Endodermal cell (in vitro differentiated cells): ENCODE measurements at regions not wholly inside any gene's neighbourhood (a gene's known extent, or its start where the extent isn't known, plus 50 kb on each side); places are given as distances from the start of the nearest gene placed in this dataset.
A peak's percentile ranks its signal among the peaks of the same experiment; 100 is the strongest.

Experiments
- DNase-seq: peaks from one replicate; pipeline ENCODE4 v3.0.0-alpha.2; 2017
- H3K27ac ChIP-seq: 2 replicates; pipeline ENCODE4 v1.5.1; 2013; ENCODE audit warnings: mild to moderate bottlenecking, low read depth, low read length, moderate library complexity
- H3K27me3 ChIP-seq: 2 replicates; pipeline ENCODE4 v1.6.1; 2013; ENCODE audit warnings: mild to moderate bottlenecking, low read length, moderate library complexity; ENCODE audit not compliant: insufficient read depth, control insufficient read depth, poor library complexity, severe bottlenecking
- H3K36me3 ChIP-seq: 2 replicates; pipeline ENCODE4 v1.7.0; 2013; ENCODE audit warnings: mild to moderate bottlenecking, low read length, moderate library complexity; ENCODE audit not compliant: control insufficient read depth, insufficient read depth
- H3K4me1 ChIP-seq: one replicate; pipeline ENCODE4 v1.7.0; 2013; ENCODE audit warnings: low read length; ENCODE audit not compliant: control insufficient read depth, insufficient read depth
- H3K4me3 ChIP-seq: 2 replicates; pipeline ENCODE4 v1.5.1; 2013; ENCODE audit warnings: mild to moderate bottlenecking, low read length, moderate library complexity
- H3K9ac ChIP-seq: 2 replicates; pipeline ENCODE4 v1.6.1; 2013; ENCODE audit warnings: mild to moderate bottlenecking, low read length, moderate library complexity; ENCODE audit not compliant: poor library complexity, severe bottlenecking; ENCODE audit errors: extremely low read depth
- H3K9me3 ChIP-seq: 2 replicates; pipeline ENCODE4 v1.6.1; 2013; ENCODE audit warnings: mild to moderate bottlenecking, low read length, moderate library complexity; ENCODE audit not compliant: control insufficient read depth
- H3K27ac Mint-ChIP-seq: 2 replicates; pipeline ENCODE4 v1.8.0; 2020; ENCODE audit warnings: mixed read lengths
- H3K27me3 Mint-ChIP-seq: 2 replicates; pipeline ENCODE4 v1.8.0; 2021; ENCODE audit warnings: mild to moderate bottlenecking, mixed read lengths; ENCODE audit not compliant: insufficient read depth
- H3K36me3 Mint-ChIP-seq: 2 replicates; pipeline ENCODE4 v1.8.0; 2020; ENCODE audit warnings: low read depth, mixed read lengths
- H3K4me1 Mint-ChIP-seq: 2 replicates; pipeline ENCODE4 v1.8.0; 2020; ENCODE audit warnings: mixed read lengths
- H3K4me3 Mint-ChIP-seq: 2 replicates; pipeline ENCODE4 v1.8.0; 2020; ENCODE audit warnings: mild to moderate bottlenecking, moderate library complexity, mixed read lengths
- H3K9me3 Mint-ChIP-seq: 2 replicates; pipeline ENCODE4 v1.8.0; 2020; ENCODE audit warnings: mild to moderate bottlenecking, mixed read lengths
- WGBS, 2 experiments: methylation state at CpG; one replicate each; pipeline versions ENCODE4 v1.1.5 to v1.1.7; 2013; ENCODE audit warnings: missing lambda C conversion rate in 2 of 2, mixed read lengths in 1 of 2; ENCODE audit not compliant: insufficient coverage in 1 of 2, insufficient read length in 1 of 2; 5-methylcytosine and 5-hydroxymethylcytosine counted together
- TF ChIP-seq, protein P1 (sequence below): fragments of 200-600 bp; sonication (generic); conservative IDR thresholded peaks from 2 replicates; pipeline ENCODE4 v1.5.0; 2021; ENCODE audit warnings: antibody characterized with exemption, mild to moderate bottlenecking

- no peaks in the 10 kb centered on the region for H3K36me3 ChIP-seq
- H3K9me3 ChIP-seq: peaks cover 38% of the 10 kb centered on the region
- no peak overlapping the region for H3K27ac ChIP-seq
- Mint-ChIP-seq H3K4me1 (peaks cover 31% of the 10 kb centered on the region), H3K9me3 (peaks cover 32% of the 10 kb centered on the region), H3K27me3 (no peaks in the 10 kb centered on the region), H3K4me3 (no peak overlapping the region), H3K36me3 (peaks cover 3% of the 10 kb centered on the region), H3K27ac (no peak overlapping the region)
- no peak overlapping the region for H3K9ac ChIP-seq
- DNase-seq: no peak
- peaks cover 19% of the 10 kb centered on the region for H3K4me1 ChIP-seq
- no peaks in the 10 kb centered on the region for H3K27me3 ChIP-seq
- H3K4me3 ChIP-seq: no peak overlapping the region
- 95 to 97% methylated on average over 5 to 6 of the region's 6 CpGs for WGBS, 2 experiments
- TF ChIP-seq, protein P1, sequence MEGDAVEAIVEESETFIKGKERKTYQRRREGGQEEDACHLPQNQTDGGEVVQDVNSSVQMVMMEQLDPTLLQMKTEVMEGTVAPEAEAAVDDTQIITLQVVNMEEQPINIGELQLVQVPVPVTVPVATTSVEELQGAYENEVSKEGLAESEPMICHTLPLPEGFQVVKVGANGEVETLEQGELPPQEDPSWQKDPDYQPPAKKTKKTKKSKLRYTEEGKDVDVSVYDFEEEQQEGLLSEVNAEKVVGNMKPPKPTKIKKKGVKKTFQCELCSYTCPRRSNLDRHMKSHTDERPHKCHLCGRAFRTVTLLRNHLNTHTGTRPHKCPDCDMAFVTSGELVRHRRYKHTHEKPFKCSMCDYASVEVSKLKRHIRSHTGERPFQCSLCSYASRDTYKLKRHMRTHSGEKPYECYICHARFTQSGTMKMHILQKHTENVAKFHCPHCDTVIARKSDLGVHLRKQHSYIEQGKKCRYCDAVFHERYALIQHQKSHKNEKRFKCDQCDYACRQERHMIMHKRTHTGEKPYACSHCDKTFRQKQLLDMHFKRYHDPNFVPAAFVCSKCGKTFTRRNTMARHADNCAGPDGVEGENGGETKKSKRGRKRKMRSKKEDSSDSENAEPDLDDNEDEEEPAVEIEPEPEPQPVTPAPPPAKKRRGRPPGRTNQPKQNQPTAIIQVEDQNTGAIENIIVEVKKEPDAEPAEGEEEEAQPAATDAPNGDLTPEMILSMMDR: no peak
Measured at GRCh38 chr5:56616454-56617160, 198.7 kb upstream of the MAP3K1 start.

- TF ChIP-seq, protein P1: no peak
- peaks cover 38% of the 10 kb centered on the region for H3K9me3 ChIP-seq
- peak overlapping the region; percentile 62 for H3K27ac Mint-ChIP-seq
- no peak for DNase-seq
- peaks cover 19% of the 10 kb centered on the region for H3K4me1 ChIP-seq
- 69 to 71% methylated on average over 1 to 6 of the region's 6 CpGs for WGBS, 2 experiments
- H3K9me3 Mint-ChIP-seq: peaks cover 38% of the 10 kb centered on the region
- H3K27me3 Mint-ChIP-seq: no peaks in the 10 kb centered on the region
- H3K27me3 ChIP-seq: no peaks in the 10 kb centered on the region
- no peaks in the 10 kb centered on the region for H3K36me3 ChIP-seq
- no peak overlapping the region for H3K4me3 ChIP-seq
- peaks cover 5% of the 10 kb centered on the region for H3K36me3 Mint-ChIP-seq
- peak overlapping the region; percentile 13 for H3K4me3 Mint-ChIP-seq
- H3K4me1 Mint-ChIP-seq: peaks cover 33% of the 10 kb centered on the region
- H3K9ac ChIP-seq: no peak overlapping the region
- H3K27ac ChIP-seq: no peak overlapping the region
Measured at GRCh38 chr5:56615361-56616153, 199.8 kb upstream of the MAP3K1 start.

DNA sequence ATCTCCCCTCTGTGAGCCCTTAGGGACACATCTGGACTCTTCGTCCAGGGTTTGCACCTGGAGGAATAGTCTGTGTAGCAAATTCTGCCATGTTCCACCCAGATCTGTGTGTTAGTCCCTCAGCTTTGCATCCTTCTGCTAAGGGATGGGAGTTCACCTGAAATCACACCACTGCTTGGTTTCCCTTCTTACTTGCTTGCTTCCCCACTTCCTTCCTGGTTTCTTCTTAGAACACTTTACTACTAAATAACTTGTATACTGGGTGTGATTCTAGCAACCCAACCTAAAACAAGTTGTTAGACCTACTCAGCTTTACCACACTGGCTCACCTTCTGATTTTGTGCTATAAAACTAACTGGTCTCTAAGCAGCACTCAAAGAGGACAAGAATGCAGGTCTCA is 202.6 kb upstream of the MAP3K1 start:
- H3K4me1 Mint-ChIP-seq: peaks cover 51% of the 10 kb centered on the region
- Histone ChIP-seq H3K27me3 (no peaks in the 10 kb centered on the region), H3K9ac (no peak overlapping the region), H3K4me1 (peaks cover 25% of the 10 kb centered on the region), H3K36me3 (no peaks in the 10 kb centered on the region), H3K4me3 (no peak overlapping the region), H3K27ac (no peak overlapping the region), H3K9me3 (peaks cover 24% of the 10 kb centered on the region)
- peaks cover 26% of the 10 kb centered on the region for H3K9me3 Mint-ChIP-seq
- DNase-seq: no peak
- no peaks in the 10 kb centered on the region for H3K27me3 Mint-ChIP-seq
- WGBS, 2 experiments: 83 to 90% methylated on average over 1 of the region's 1 CpG
- TF ChIP-seq, protein P1: no peak
- H3K36me3 Mint-ChIP-seq: peaks cover 3% of the 10 kb centered on the region
- no peak overlapping the region for H3K27ac Mint-ChIP-seq
- H3K4me3 Mint-ChIP-seq: no peak overlapping the region
